Astrocyte (in vitro differentiated cells and primary cell): ENCODE measurements at regions not wholly inside any gene's neighbourhood (a gene's known extent, or its start where the extent isn't known, plus 50 kb on each side); places are given as distances from the start of the nearest gene placed in this dataset.

ENCODE experiments used
- DNase-seq: peaks from one replicate; pipeline ENCODE4 v3.0.0-alpha.2; 2010; ENCODE audit warnings: low read depth
- FAIRE-seq: peaks from 2 replicates; lab custom pipeline; 2011; peaks lifted over from hg19 to GRCh38; lab: Jason Lieb, UNC
- H2AFZ ChIP-seq: 2 replicates; pipeline ENCODE4 v1.6.0; 2012; ENCODE audit warnings: low read depth, low read length, inconsistent platforms
- H3K27ac ChIP-seq: 2 replicates; pipeline ENCODE4 v1.5.1; 2011; ENCODE audit warnings: low read depth, low read length, inconsistent platforms
- H3K27me3 ChIP-seq: 2 replicates; pipeline ENCODE4 v1.6.0; 2011; ENCODE audit warnings: low read length, inconsistent platforms; ENCODE audit not compliant: insufficient read depth
- H3K36me3 ChIP-seq: 2 replicates; pipeline ENCODE4 v1.5.1; 2011; ENCODE audit warnings: low read length, inconsistent platforms; ENCODE audit not compliant: insufficient read depth
- H3K4me1 ChIP-seq: 2 replicates; pipeline ENCODE4 v1.5.1; 2011; ENCODE audit warnings: low read length, inconsistent platforms; ENCODE audit not compliant: insufficient read depth
- H3K4me2 ChIP-seq: 2 replicates; pipeline ENCODE4 v1.6.0; 2012; ENCODE audit warnings: low read length, inconsistent platforms
- H3K4me3 ChIP-seq: 2 replicates; pipeline ENCODE4 v1.5.1; 2011; ENCODE audit warnings: low read depth, mild to moderate bottlenecking, low read length, inconsistent platforms; ENCODE audit not compliant: insufficient read depth
- H3K79me2 ChIP-seq: 2 replicates; pipeline ENCODE4 v1.6.0; 2012; ENCODE audit warnings: mild to moderate bottlenecking, low read length, inconsistent platforms; ENCODE audit not compliant: insufficient read depth
- H3K9ac ChIP-seq: 2 replicates; pipeline ENCODE4 v1.6.0; 2012; ENCODE audit warnings: mild to moderate bottlenecking, low read length, inconsistent platforms
- H3K9me3 ChIP-seq: 2 replicates; pipeline ENCODE4 v1.5.1; 2012; ENCODE audit warnings: low read depth, mild to moderate bottlenecking, low read length, inconsistent platforms; ENCODE audit not compliant: insufficient read depth
- H4K20me1 ChIP-seq: 2 replicates; pipeline ENCODE4 v1.6.0; 2012; ENCODE audit warnings: low read length, inconsistent platforms; ENCODE audit not compliant: insufficient read depth
- H3K27ac Mint-ChIP-seq: one replicate; pipeline ENCODE4 v1.8.0; 2021; ENCODE audit warnings: mild to moderate bottlenecking, mixed read lengths; ENCODE audit not compliant: unreplicated experiment
- H3K27me3 Mint-ChIP-seq: one replicate; pipeline ENCODE4 v1.8.0; 2021; ENCODE audit warnings: low read depth, mixed read lengths; ENCODE audit not compliant: unreplicated experiment
- H3K36me3 Mint-ChIP-seq: one replicate; pipeline ENCODE4 v1.8.0; 2021; ENCODE audit warnings: low read depth, mixed read lengths; ENCODE audit not compliant: unreplicated experiment
- H3K4me1 Mint-ChIP-seq: one replicate; pipeline ENCODE4 v1.8.0; 2021; ENCODE audit warnings: low read depth, mixed read lengths; ENCODE audit not compliant: unreplicated experiment
- H3K4me3 Mint-ChIP-seq: one replicate; pipeline ENCODE4 v1.8.0; 2021; ENCODE audit warnings: mild to moderate bottlenecking, moderate library complexity, mixed read lengths; ENCODE audit not compliant: unreplicated experiment
- H3K9me3 Mint-ChIP-seq: one replicate; pipeline ENCODE4 v1.8.0; 2021; ENCODE audit warnings: mild to moderate bottlenecking, mixed read lengths; ENCODE audit not compliant: unreplicated experiment
- CTCF ChIP-seq: IDR thresholded peaks from 2 replicates; pipeline ENCODE4 v1.5.1; 2011; ENCODE audit warnings: low read depth, mild to moderate bottlenecking, inconsistent platforms, low read length, moderate library complexity; ENCODE audit not compliant: insufficient read depth
- EZH2 ChIP-seq: IDR thresholded peaks from 2 replicates; pipeline ENCODE4 v1.6.1; 2012; ENCODE audit warnings: mild to moderate bottlenecking, low read length, inconsistent platforms; ENCODE audit not compliant: insufficient read depth

- no peak overlapping the region for H3K4me3 ChIP-seq
- no peak overlapping the region for H3K27ac ChIP-seq
- no peak overlapping the region for H3K4me2 ChIP-seq
- H3K9ac ChIP-seq, result no peak overlapping the region
- no peaks in the 10 kb centered on the region for H3K36me3 Mint-ChIP-seq
- FAIRE-seq, result no peak
- H3K9me3 ChIP-seq, result peaks cover 5% of the 10 kb centered on the region
- H3K79me2 ChIP-seq, result no peaks in the 10 kb centered on the region
- peaks cover 7% of the 10 kb centered on the region for H3K4me1 Mint-ChIP-seq
- H4K20me1 ChIP-seq, result no peaks in the 10 kb centered on the region
- H2AFZ ChIP-seq, result no peak overlapping the region
- no peaks in the 10 kb centered on the region for H3K4me1 ChIP-seq
- TF ChIP-seq CTCF (no peak), EZH2 (no peak)
- no peak for DNase-seq
- H3K4me3 Mint-ChIP-seq, result no peak overlapping the region
- H3K27me3 Mint-ChIP-seq, result peaks cover 8% of the 10 kb centered on the region
- no peaks in the 10 kb centered on the region for H3K27me3 ChIP-seq
- no peaks in the 10 kb centered on the region for H3K36me3 ChIP-seq
- no peak overlapping the region for H3K27ac Mint-ChIP-seq
- H3K9me3 Mint-ChIP-seq, result peaks cover 2% of the 10 kb centered on the region
Measured at GRCh38 chr11:133747409-133747808, 97.9 kb downstream of the SPATA19 start.

- Histone ChIP-seq H3K27ac (no peak overlapping the region), H4K20me1 (no peaks in the 10 kb centered on the region), H3K9ac (no peak overlapping the region), H3K4me2 (no peak overlapping the region), H3K4me3 (no peak overlapping the region), H3K4me1 (no peaks in the 10 kb centered on the region), H3K79me2 (no peaks in the 10 kb centered on the region), H3K27me3 (no peaks in the 10 kb centered on the region), H3K9me3 (peaks cover 5% of the 10 kb centered on the region), H2AFZ (no peak overlapping the region), H3K36me3 (no peaks in the 10 kb centered on the region)
- peaks cover 5% of the 10 kb centered on the region for H3K4me1 Mint-ChIP-seq
- peaks cover 8% of the 10 kb centered on the region for H3K27me3 Mint-ChIP-seq
- no peaks in the 10 kb centered on the region for H3K36me3 Mint-ChIP-seq
- no peak for DNase-seq
- FAIRE-seq, result no peak
- TF ChIP-seq EZH2 (no peak), CTCF (no peak)
- H3K4me3 Mint-ChIP-seq, result no peak overlapping the region
- H3K27ac Mint-ChIP-seq, result no peak overlapping the region
- H3K9me3 Mint-ChIP-seq, result peaks cover 2% of the 10 kb centered on the region
Measured at GRCh38 chr11:133746663-133747306, 98.5 kb downstream of the SPATA19 start.

- Histone ChIP-seq H3K4me1 (no peaks in the 10 kb centered on the region), H3K4me3 (no peak overlapping the region), H3K36me3 (no peaks in the 10 kb centered on the region), H3K9ac (no peak overlapping the region), H3K9me3 (peaks cover 5% of the 10 kb centered on the region), H3K79me2 (no peaks in the 10 kb centered on the region), H4K20me1 (no peaks in the 10 kb centered on the region), H3K4me2 (no peak overlapping the region), H3K27me3 (no peaks in the 10 kb centered on the region), H3K27ac (no peak overlapping the region), H2AFZ (no peak overlapping the region)
- H3K4me1 Mint-ChIP-seq, result peaks cover 5% of the 10 kb centered on the region
- H3K9me3 Mint-ChIP-seq, result peaks cover 2% of the 10 kb centered on the region
- no peak for TF ChIP-seq CTCF
- no peak for TF ChIP-seq EZH2
- H3K36me3 Mint-ChIP-seq, result no peaks in the 10 kb centered on the region
- peaks cover 8% of the 10 kb centered on the region for H3K27me3 Mint-ChIP-seq
- FAIRE-seq (no peak), DNase-seq (no peak)
- no peak overlapping the region for H3K4me3 Mint-ChIP-seq
- H3K27ac Mint-ChIP-seq, result peak overlapping the region; percentile 6
Measured at GRCh38 chr11:133745791-133746190, 99.5 kb downstream of the SPATA19 start.
